HG03060 (cell line): ENCODE measurements at regions not wholly inside any gene's neighbourhood (a gene's known extent, or its start where the extent isn't known, plus 50 kb on each side); places are given as distances from the start of the nearest gene placed in this dataset.
"Not testable (repeated sequence)": the region's sequence is repeated elsewhere in the genome, so short reads cannot be mapped to it uniquely, and the experiment has no call there.

Experiments used
- ATAC-seq: cut with Tn5 transposase; IDR thresholded peaks from one replicate; pipeline ENCODE4 v1.9.1; 2021; ENCODE audit warnings: low read depth, moderate number of reproducible peaks; ENCODE audit not compliant: unreplicated experiment

DNA sequence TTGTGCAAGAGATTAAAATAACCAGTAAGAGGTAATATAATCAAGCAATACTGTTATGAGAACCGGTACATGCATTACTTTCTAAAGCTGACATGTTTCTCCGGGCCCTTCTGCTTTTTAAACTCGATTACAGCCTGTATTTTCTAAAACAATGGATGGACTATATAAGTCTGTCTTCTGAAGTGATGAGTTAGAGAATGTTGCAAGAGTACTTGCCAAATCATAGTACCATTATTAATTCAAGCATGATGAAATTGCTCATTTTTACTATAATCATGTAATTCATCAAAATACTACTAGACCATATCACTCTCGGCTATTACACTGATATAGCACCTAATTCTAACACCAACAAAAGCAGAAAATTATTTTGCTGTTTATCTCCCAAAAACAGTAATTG lies 1240.3 kb upstream of the ACVR2A start:
- no peak for ATAC-seq

DNA sequence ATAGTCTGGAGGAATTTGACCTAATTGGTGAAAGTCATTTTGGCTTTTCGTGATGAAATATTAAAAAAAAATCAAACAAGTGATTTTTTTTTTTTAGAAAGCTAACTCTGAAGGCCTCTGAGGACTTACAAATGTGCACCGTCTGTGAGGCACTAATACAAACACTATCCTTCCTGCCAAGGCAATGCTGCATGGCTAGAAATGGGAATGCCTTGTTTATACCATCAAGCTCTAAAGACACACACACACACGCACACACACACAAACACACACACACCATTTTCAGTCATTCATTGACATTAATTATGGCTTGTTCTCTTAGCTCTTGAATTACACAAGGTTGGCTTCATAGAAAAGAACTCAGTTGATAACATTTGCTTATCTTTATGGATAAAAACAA lies 1242.0 kb upstream of the ACVR2A start:
- no peak for ATAC-seq

GRCh38 chr2:146602383-146602782 lies 1242.4 kb upstream of the ACVR2A start:
- ATAC-seq: no peak

GRCh38 chr2:146598791-146599190 lies 1246.0 kb upstream of the ACVR2A start:
- no peak for ATAC-seq

GRCh38 chr2:146597291-146597690 lies 1247.5 kb upstream of the ACVR2A start:
- no peak for ATAC-seq

GRCh38 chr2:146591908-146592307 lies 1252.9 kb upstream of the ACVR2A start:
- no peak for ATAC-seq

DNA sequence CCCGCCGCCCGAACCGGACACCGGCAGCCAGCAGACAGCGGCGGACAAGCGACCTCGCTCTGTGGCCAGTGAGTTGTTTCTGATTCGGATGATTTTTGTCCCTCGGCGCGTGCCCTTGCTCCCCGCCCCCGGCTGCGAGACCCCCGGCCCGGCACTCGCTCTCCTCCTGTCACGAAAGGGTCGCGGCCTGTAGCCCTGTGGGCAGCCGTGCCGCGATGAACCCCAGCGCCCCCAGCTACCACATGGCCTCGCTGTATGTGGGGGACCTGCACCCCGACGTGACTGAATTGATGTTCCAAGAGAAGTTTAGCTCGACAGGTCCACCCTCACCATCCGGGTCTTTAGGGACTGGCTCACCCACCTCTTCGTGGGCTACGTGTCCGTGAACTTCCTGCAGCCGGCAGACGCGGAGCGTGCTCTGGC lies 1257.5 kb upstream of the ACVR2A start:
- no peak for ATAC-seq

- ATAC-seq: no peak
Measured at GRCh38 chr2:146584316-146584715, 1260.5 kb upstream of the ACVR2A start.

GRCh38 chr2:146579147-146579930 lies 1265.5 kb upstream of the ACVR2A start:
- ATAC-seq: no peak

GRCh38 chr2:146576339-146577111 lies 1268.3 kb upstream of the ACVR2A start:
- ATAC-seq: no peak

- no peak for ATAC-seq
Measured at GRCh38 chr2:146572598-146572997, 1272.2 kb upstream of the ACVR2A start.

- no peak for ATAC-seq
Measured at GRCh38 chr2:146561996-146562395, 1282.8 kb upstream of the ACVR2A start.

- no peak for ATAC-seq
Measured at GRCh38 chr2:146547236-146547635, 1297.6 kb upstream of the ACVR2A start.

GRCh38 chr2:146544701-146545100 lies 1300.1 kb upstream of the ACVR2A start:
- no peak for ATAC-seq

GRCh38 chr2:146541896-146542295 lies 1302.9 kb upstream of the ACVR2A start:
- ATAC-seq: no peak

- no peak for ATAC-seq
Measured at GRCh38 chr2:146540271-146540932, 1304.4 kb upstream of the ACVR2A start.

GRCh38 chr2:146539739-146540138 lies 1305.1 kb upstream of the ACVR2A start:
- not testable (repeated sequence) for ATAC-seq

GRCh38 chr2:146537477-146537876 lies 1307.4 kb upstream of the ACVR2A start:
- ATAC-seq: no peak

DNA sequence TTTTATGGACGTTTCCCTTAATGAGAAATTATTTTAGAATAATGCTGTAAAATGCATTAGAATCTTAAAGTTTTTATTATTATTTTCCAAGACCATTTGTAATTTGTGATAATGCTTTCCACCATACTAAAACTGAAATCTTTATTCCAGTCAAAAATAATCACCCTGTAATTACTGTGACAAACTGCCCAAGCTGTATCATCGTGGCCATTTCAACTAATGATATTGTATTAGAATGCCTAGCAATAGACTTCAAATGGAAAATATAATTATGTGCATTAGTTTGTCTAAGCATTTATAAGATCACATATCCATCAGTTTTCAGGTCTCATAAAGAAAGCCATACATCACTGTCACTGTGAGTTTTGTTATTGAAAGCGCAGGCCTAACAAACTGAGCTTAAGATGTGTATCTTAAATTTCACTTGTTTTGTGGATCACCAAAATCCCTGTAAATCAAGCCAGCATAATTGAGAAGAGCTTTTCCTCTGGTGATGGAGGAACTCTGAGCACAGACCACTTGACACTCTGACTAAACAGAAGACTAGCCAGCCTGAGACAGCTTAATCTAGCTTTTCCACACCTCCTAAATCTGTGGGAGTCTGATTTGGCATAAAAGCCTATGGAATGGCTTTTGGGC lies 1312.2 kb upstream of the ACVR2A start:
- ATAC-seq: no peak

GRCh38 chr2:146532009-146532408 lies 1312.8 kb upstream of the ACVR2A start:
- ATAC-seq: no peak

DNA sequence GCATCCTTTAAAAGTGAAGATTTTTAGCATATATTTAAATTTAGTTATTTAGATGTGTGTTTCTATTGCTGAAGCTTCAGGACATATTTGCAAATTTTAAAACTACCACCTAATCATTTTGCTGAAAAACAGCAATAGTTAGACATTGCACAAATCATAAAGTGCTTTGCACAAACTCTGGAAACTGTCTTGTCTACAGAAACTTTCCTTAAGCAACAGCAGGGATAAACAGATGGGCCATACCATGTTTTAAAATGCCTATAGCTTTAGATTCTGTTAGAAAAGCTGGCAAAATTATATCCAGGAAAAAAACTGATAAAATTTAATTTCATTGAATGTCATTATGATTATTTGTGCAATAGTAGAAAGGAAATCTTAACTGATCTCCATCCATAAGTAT lies 1313.9 kb upstream of the ACVR2A start:
- no peak for ATAC-seq
